ENCODE measurements at regions not wholly inside any gene's neighbourhood (a gene's known extent, or its start where the extent isn't known, plus 50 kb on each side); places are given as distances from the start of the nearest gene placed in this dataset.

- H3K27me3 Mint-ChIP-seq (ENCODE audit: insufficient read depth, unreplicated experiment), result no peaks in the 10 kb centered on the region
- BruUV-seq (replicated peaks), result no TSS peak
Measured at GRCh38 chr5:25064306-25064705, 419.5 kb upstream of the CDH10 start.

GRCh38 chr5:25060575-25060974 is 415.8 kb upstream of the CDH10 start:
- no peaks in the 10 kb centered on the region for H3K27me3 ChIP-seq (replicated peaks; ENCODE audit: control insufficient read depth, insufficient read depth, low read length)
- Mint-ChIP-seq H3K27me3 (ENCODE audit: insufficient read depth, unreplicated experiment) (no peaks in the 10 kb centered on the region), H3K27ac (ENCODE audit: unreplicated experiment) (no peak overlapping the region), H3K36me3 (ENCODE audit: insufficient read depth, unreplicated experiment) (no peaks in the 10 kb centered on the region), H3K4me3 (ENCODE audit: unreplicated experiment) (no peak overlapping the region), H3K4me1 (ENCODE audit: low read depth, unreplicated experiment) (no peaks in the 10 kb centered on the region), H3K9me3 (ENCODE audit: unreplicated experiment) (no peaks in the 10 kb centered on the region)
- BruUV-seq (replicated peaks), result no TSS peak
- intact Hi-C loops (cut with micrococcal nuclease; ENCODE audit: unreplicated experiment), result no loop called here
- no peaks in the 10 kb centered on the region for H3K9me3 ChIP-seq
- no peak overlapping the region for H3K4me3 ChIP-seq (ENCODE audit: low read depth, low read length)
- ChIA-PET CTCF (no interaction called here), POLR2A (no interaction called here)
- 0 out of 2 replicates have a peak, but pooled peaks cover 4% of the 10 kb centered on the region for H3K4me1 ChIP-seq
- DNase-seq, result no peak
- no peaks in the 10 kb centered on the region for H3K36me3 ChIP-seq (ENCODE audit: control insufficient read depth, insufficient read depth, low read length)
- no peak for TF ChIP-seq CTCF (IDR thresholded peaks at IDR 0.05; ENCODE audit: insufficient read depth in 1 of 2, low read depth in 1 of 2, low read length in 1 of 2, severe bottlenecking in 1 of 2, unreplicated experiment in 1 of 2)

More at GRCh38 chr5:25064306-25064705, 419.5 kb upstream of the CDH10 start:
- no peaks in the 10 kb centered on the region for H3K9me3 ChIP-seq
- Mint-ChIP-seq H3K36me3 (ENCODE audit: insufficient read depth, unreplicated experiment) (no peaks in the 10 kb centered on the region), H3K4me3 (ENCODE audit: unreplicated experiment) (no peak overlapping the region), H3K9me3 (ENCODE audit: unreplicated experiment) (no peaks in the 10 kb centered on the region), H3K27ac (ENCODE audit: unreplicated experiment) (no peak overlapping the region), H3K4me1 (ENCODE audit: low read depth, unreplicated experiment) (no peaks in the 10 kb centered on the region)
- H3K36me3 ChIP-seq (ENCODE audit: control insufficient read depth, insufficient read depth, low read length), result no peaks in the 10 kb centered on the region
- no peak for TF ChIP-seq CTCF (IDR thresholded peaks at IDR 0.05; ENCODE audit: insufficient read depth in 1 of 2, low read depth in 1 of 2, low read length in 1 of 2, severe bottlenecking in 1 of 2, unreplicated experiment in 1 of 2)
- H3K4me1 ChIP-seq, result no peaks in the 10 kb centered on the region
- ChIA-PET POLR2A (no interaction called here), CTCF (no interaction called here)
- no peak overlapping the region for H3K4me3 ChIP-seq (ENCODE audit: low read depth, low read length)
- intact Hi-C loops (cut with micrococcal nuclease; ENCODE audit: unreplicated experiment), result no loop called here
- DNase-seq, result no peak
- no peaks in the 10 kb centered on the region for H3K27me3 ChIP-seq (replicated peaks; ENCODE audit: control insufficient read depth, insufficient read depth, low read length)

DNA sequence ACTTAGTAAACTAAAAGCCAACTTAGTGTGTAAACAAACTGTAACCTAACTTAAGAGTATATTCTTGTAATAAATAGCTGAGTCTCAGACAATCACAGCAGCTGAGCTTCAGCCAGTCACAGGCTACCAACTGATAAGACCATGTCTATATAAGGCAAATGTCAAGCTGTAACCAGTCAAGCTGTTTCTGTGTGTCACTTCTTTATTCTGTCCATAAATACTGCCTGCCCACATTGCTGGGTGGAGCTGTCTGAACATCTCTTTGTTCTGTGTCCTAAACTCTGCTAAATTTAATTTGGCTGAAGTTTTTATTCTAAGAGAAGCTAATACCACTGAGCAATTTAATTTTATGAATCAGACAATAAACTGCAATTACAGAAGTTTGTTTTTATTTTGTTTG is 412.1 kb upstream of the CDH10 start:
- Mint-ChIP-seq H3K4me3 (ENCODE audit: unreplicated experiment) (no peak overlapping the region), H3K36me3 (ENCODE audit: insufficient read depth, unreplicated experiment) (no peaks in the 10 kb centered on the region), H3K27ac (ENCODE audit: unreplicated experiment) (no peak overlapping the region), H3K27me3 (ENCODE audit: insufficient read depth, unreplicated experiment) (no peaks in the 10 kb centered on the region), H3K4me1 (ENCODE audit: low read depth, unreplicated experiment) (no peaks in the 10 kb centered on the region), H3K9me3 (ENCODE audit: unreplicated experiment) (no peaks in the 10 kb centered on the region)
- TF ChIP-seq CTCF (IDR thresholded peaks at IDR 0.05; ENCODE audit: insufficient read depth in 1 of 2, low read depth in 1 of 2, low read length in 1 of 2, severe bottlenecking in 1 of 2, unreplicated experiment in 1 of 2), result no peak
- POLR2A ChIA-PET, result no interaction called here
- Histone ChIP-seq H3K27me3 (replicated peaks; ENCODE audit: control insufficient read depth, insufficient read depth, low read length) (no peaks in the 10 kb centered on the region), H3K4me3 (ENCODE audit: low read depth, low read length) (no peak overlapping the region), H3K9me3 (no peaks in the 10 kb centered on the region), H3K4me1 (0 out of 2 replicates have a peak, but pooled peaks cover 4% of the 10 kb centered on the region), H3K36me3 (ENCODE audit: control insufficient read depth, insufficient read depth, low read length) (no peaks in the 10 kb centered on the region)
- CTCF ChIA-PET, result no interaction called here
- intact Hi-C loops (cut with micrococcal nuclease; ENCODE audit: unreplicated experiment), result no loop called here
- no peak for DNase-seq
- BruUV-seq (replicated peaks), result no TSS peak
